ENCODE measurements at regions not wholly inside any gene's neighbourhood (a gene's known extent, or its start where the extent isn't known, plus 50 kb on each side); places are given as distances from the start of the nearest gene placed in this dataset.
"Not testable (repeated sequence)": the region's sequence is repeated elsewhere in the genome, so short reads cannot be mapped to it uniquely, and the experiment has no call there.

- no peaks in the 10 kb centered on the region for H3K4me1 Mint-ChIP-seq
Measured at GRCh38 chr10:130974166-130974565, 337.4 kb downstream of the TCERG1L start.

DNA sequence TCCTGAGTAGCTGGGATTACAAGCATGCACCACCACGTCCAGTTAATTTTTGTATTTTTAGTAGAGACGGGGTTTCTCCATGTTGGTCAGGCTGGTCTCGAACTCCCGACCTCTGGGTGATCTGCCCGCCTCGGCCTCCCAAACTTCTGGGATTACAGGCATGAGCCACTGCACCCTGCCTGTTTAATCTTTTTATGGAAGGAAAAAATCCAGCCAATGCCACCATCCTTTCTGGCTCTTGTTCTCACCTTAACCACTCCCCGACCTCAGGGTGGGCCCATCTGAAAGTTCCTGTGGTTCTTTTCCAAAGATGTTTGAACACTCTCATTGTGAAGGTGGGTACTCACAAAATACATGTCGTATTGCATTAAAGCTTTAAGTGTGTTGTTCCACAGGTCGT is 336.2 kb downstream of the TCERG1L start:
- DNase-seq; ATAC-seq (replicated peaks in 1 of 4); H3K36me3 ChIP-seq (ENCODE audit: control insufficient read depth in 2 of 2, extremely low read depth in 1 of 2, insufficient read depth in 1 of 2, low read length in 1 of 2); CTCF ChIA-PET; H3K27me3 Mint-ChIP-seq; H3K4me1 Mint-ChIP-seq; H3K4me1 ChIP-seq (ENCODE audit: control insufficient read depth in 1 of 2, extremely low read depth in 1 of 2, insufficient read depth in 2 of 2, low read length in 2 of 2); H3K9me3 ChIP-seq; H3K27ac ChIP-seq (ENCODE audit: low read length); H3K9me3 Mint-ChIP-seq; H3K36me3 Mint-ChIP-seq; H3K4me3 ChIP-seq (ENCODE audit: control insufficient read depth in 1 of 2, extremely low read depth in 1 of 2, low read length in 1 of 2); H3K4me3 Mint-ChIP-seq; H3K27ac Mint-ChIP-seq; POLR2A ChIA-PET: not testable (repeated sequence)
- peaks cover 0 to 11% of the 10 kb centered on the region in 2 experiments for H3K27me3 ChIP-seq (replicated peaks in 1 of 2; ENCODE audit: control insufficient read depth in 2 of 2, extremely low read depth in 1 of 2, insufficient read depth in 2 of 2, low read length in 1 of 2)
- 75% methylated on average over 6 of the region's 9 CpGs for WGBS (ENCODE audit: insufficient coverage)

More at GRCh38 chr10:130974166-130974565, 337.4 kb downstream of the TCERG1L start:
- Histone ChIP-seq H3K4me3 (ENCODE audit: control insufficient read depth in 1 of 2, extremely low read depth in 1 of 2, low read length in 1 of 2) (no peak overlapping the region), H3K36me3 (ENCODE audit: control insufficient read depth in 2 of 2, extremely low read depth in 1 of 2, insufficient read depth in 1 of 2, low read length in 1 of 2) (no peaks in the 10 kb centered on the region), H3K9me3 (no peaks in the 10 kb centered on the region), H3K4me1 (ENCODE audit: control insufficient read depth in 1 of 2, extremely low read depth in 1 of 2, insufficient read depth in 2 of 2, low read length in 2 of 2) (no peaks in the 10 kb centered on the region), H3K27me3 (replicated peaks in 1 of 2; ENCODE audit: control insufficient read depth in 2 of 2, extremely low read depth in 1 of 2, insufficient read depth in 2 of 2, low read length in 1 of 2) (peaks cover 0 to 11% of the 10 kb centered on the region in 2 experiments), H3K27ac (ENCODE audit: low read length) (no peak overlapping the region)
- Mint-ChIP-seq H3K9me3 (no peaks in the 10 kb centered on the region), H3K27ac (no peak overlapping the region), H3K4me3 (no peak overlapping the region), H3K36me3 (no peaks in the 10 kb centered on the region), H3K27me3 (no peaks in the 10 kb centered on the region)
- WGBS (ENCODE audit: insufficient coverage) = 90% methylated on average over 3 of the region's 8 CpGs
- CTCF ChIA-PET = no interaction called here
- no peak for DNase-seq
- no peak for ATAC-seq (replicated peaks in 1 of 4)
- POLR2A ChIA-PET = no interaction called here

- no peaks in the 10 kb centered on the region for H3K4me1 Mint-ChIP-seq
- Histone ChIP-seq H3K9me3 (no peaks in the 10 kb centered on the region), H3K36me3 (ENCODE audit: control insufficient read depth in 2 of 2, extremely low read depth in 1 of 2, insufficient read depth in 1 of 2, low read length in 1 of 2) (no peaks in the 10 kb centered on the region), H3K27me3 (replicated peaks in 1 of 2; ENCODE audit: control insufficient read depth in 2 of 2, extremely low read depth in 1 of 2, insufficient read depth in 2 of 2, low read length in 1 of 2) (no peaks in the 10 kb centered on the region), H3K4me1 (ENCODE audit: control insufficient read depth in 1 of 2, extremely low read depth in 1 of 2, insufficient read depth in 2 of 2, low read length in 2 of 2) (no peaks in the 10 kb centered on the region), H3K4me3 (ENCODE audit: control insufficient read depth in 1 of 2, extremely low read depth in 1 of 2, low read length in 1 of 2) (no peak overlapping the region), H3K27ac (ENCODE audit: low read length) (no peak overlapping the region)
- no CpG with 5 or more reads among the region's 1 CpG for WGBS (ENCODE audit: insufficient coverage)
- peaks cover 10 to 20% (median 15%) of the 10 kb centered on the region in 3 donors for H3K9me3 Mint-ChIP-seq
- ATAC-seq (replicated peaks in 1 of 4) (no peak), DNase-seq (no peak)
- H3K4me3 Mint-ChIP-seq = no peak overlapping the region
- ChIA-PET POLR2A (no interaction called here), CTCF (no interaction called here)
- H3K27me3 Mint-ChIP-seq = no peaks in the 10 kb centered on the region
- no peaks in the 10 kb centered on the region for H3K36me3 Mint-ChIP-seq
- no peak overlapping the region for H3K27ac Mint-ChIP-seq
Measured at GRCh38 chr10:130982802-130983201, 328.7 kb downstream of the TCERG1L start.

GRCh38 chr10:130983749-130984148 is 327.8 kb downstream of the TCERG1L start:
- Mint-ChIP-seq H3K27me3 (no peaks in the 10 kb centered on the region), H3K4me1 (no peaks in the 10 kb centered on the region), H3K36me3 (no peaks in the 10 kb centered on the region), H3K4me3 (no peak overlapping the region), H3K27ac (no peak overlapping the region), H3K9me3 (peaks cover 10 to 20% (median 15%) of the 10 kb centered on the region in 3 donors)
- Histone ChIP-seq H3K4me1 (ENCODE audit: control insufficient read depth in 1 of 2, extremely low read depth in 1 of 2, insufficient read depth in 2 of 2, low read length in 2 of 2) (no peaks in the 10 kb centered on the region), H3K9me3 (no peaks in the 10 kb centered on the region), H3K4me3 (ENCODE audit: control insufficient read depth in 1 of 2, extremely low read depth in 1 of 2, low read length in 1 of 2) (no peak overlapping the region), H3K27me3 (replicated peaks in 1 of 2; ENCODE audit: control insufficient read depth in 2 of 2, extremely low read depth in 1 of 2, insufficient read depth in 2 of 2, low read length in 1 of 2) (no peaks in the 10 kb centered on the region), H3K36me3 (ENCODE audit: control insufficient read depth in 2 of 2, extremely low read depth in 1 of 2, insufficient read depth in 1 of 2, low read length in 1 of 2) (no peaks in the 10 kb centered on the region), H3K27ac (ENCODE audit: low read length) (no peak overlapping the region)
- no CpG with 5 or more reads among the region's 2 CpGs for WGBS (ENCODE audit: insufficient coverage)
- no peak for ATAC-seq (replicated peaks in 1 of 4)
- DNase-seq = no peak
- POLR2A ChIA-PET = no interaction called here
- CTCF ChIA-PET = interaction anchor here in 1 of 2 donors (0.6 kb wide), 1 partner anchor 742 kb away, joined by 4 read pairs; no protein-coding TSS in a partner anchor

DNA sequence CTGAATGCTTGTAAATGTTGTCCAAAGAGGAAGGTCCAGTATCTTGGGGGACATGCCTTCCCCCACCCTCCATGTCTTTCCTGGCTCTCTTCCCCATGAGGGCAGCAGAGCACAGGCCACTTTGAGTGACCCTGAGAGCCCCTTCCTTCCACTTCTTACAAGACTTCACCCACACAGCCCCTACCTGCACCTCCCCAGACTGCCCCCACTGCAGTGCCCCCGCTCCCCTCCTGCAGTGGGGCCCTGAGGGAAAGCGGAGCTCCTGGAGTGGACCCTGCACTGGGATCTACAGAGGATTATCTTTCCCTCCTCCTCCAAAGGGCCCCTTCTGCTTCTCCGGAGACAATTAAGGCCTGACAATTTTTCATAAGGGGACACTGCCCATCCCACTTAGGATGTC is 326.8 kb downstream of the TCERG1L start:
- 91% methylated on average over 3 of the region's 3 CpGs for WGBS (ENCODE audit: insufficient coverage)
- peaks cover 10 to 19% (median 15%) of the 10 kb centered on the region in 3 donors for H3K9me3 Mint-ChIP-seq
- CTCF ChIA-PET = no interaction called here
- DNase-seq (no peak), ATAC-seq (replicated peaks in 1 of 4) (no peak)
- H3K4me3 ChIP-seq (ENCODE audit: control insufficient read depth in 1 of 2, extremely low read depth in 1 of 2, low read length in 1 of 2) = no peak overlapping the region
- H3K36me3 ChIP-seq (ENCODE audit: control insufficient read depth in 2 of 2, extremely low read depth in 1 of 2, insufficient read depth in 1 of 2, low read length in 1 of 2) = no peaks in the 10 kb centered on the region
- H3K4me3 Mint-ChIP-seq = no peak overlapping the region
- H3K27ac Mint-ChIP-seq = no peak overlapping the region
- no peak overlapping the region for H3K27ac ChIP-seq (ENCODE audit: low read length)
- POLR2A ChIA-PET = no interaction called here
- no peaks in the 10 kb centered on the region for H3K36me3 Mint-ChIP-seq
- H3K9me3 ChIP-seq = no peaks in the 10 kb centered on the region
- no peaks in the 10 kb centered on the region for H3K4me1 Mint-ChIP-seq
- peaks cover 0 to 3% of the 10 kb centered on the region in 2 experiments for H3K27me3 ChIP-seq (replicated peaks in 1 of 2; ENCODE audit: control insufficient read depth in 2 of 2, extremely low read depth in 1 of 2, insufficient read depth in 2 of 2, low read length in 1 of 2)
- no peaks in the 10 kb centered on the region for H3K27me3 Mint-ChIP-seq
- H3K4me1 ChIP-seq (ENCODE audit: control insufficient read depth in 1 of 2, extremely low read depth in 1 of 2, insufficient read depth in 2 of 2, low read length in 2 of 2) = no peaks in the 10 kb centered on the region

DNA sequence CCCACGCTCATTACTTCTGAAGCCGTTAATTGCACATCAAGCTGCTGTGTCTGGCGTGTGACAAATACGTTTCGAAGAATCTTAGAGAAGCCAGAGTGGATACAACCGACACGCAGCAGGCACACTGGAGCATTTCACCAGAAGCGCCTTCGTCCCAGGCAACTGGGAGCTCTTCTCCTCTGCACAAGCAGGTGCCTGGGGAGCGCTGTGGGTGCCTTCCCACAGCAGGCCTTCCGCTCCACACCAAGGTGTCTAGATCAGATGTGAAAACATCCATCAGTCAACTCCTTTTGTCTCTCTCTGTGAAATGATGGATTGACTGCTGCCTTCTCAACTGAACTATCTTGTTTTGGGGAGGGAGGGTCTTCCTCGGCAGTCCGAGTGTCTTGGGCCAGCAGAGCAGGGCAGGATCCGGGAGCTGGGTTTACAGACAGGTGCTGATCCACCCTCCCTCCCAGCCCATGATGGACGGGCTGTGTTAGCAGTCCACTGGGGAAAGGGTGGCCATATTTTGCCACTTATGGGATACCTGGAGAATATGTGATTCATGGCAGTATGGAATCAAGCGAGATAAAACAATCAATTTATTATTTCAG is 326.3 kb downstream of the TCERG1L start:
- no peak overlapping the region for H3K4me3 ChIP-seq (ENCODE audit: control insufficient read depth in 1 of 2, extremely low read depth in 1 of 2, low read length in 1 of 2)
- H3K27ac ChIP-seq (ENCODE audit: low read length) = no peak overlapping the region
- no peak overlapping the region for H3K27ac Mint-ChIP-seq
- peaks cover 0 to 3% of the 10 kb centered on the region in 2 experiments for H3K27me3 ChIP-seq (replicated peaks in 1 of 2; ENCODE audit: control insufficient read depth in 2 of 2, extremely low read depth in 1 of 2, insufficient read depth in 2 of 2, low read length in 1 of 2)
- POLR2A ChIA-PET = no interaction called here
- no peak for DNase-seq
- 95% methylated on average over 9 of the region's 16 CpGs for WGBS (ENCODE audit: insufficient coverage)
- peaks cover 10 to 18% (median 15%) of the 10 kb centered on the region in 3 donors for H3K9me3 Mint-ChIP-seq
- H3K27me3 Mint-ChIP-seq = no peaks in the 10 kb centered on the region
- no peak for ATAC-seq (replicated peaks in 1 of 4)
- no peak overlapping the region for H3K4me3 Mint-ChIP-seq
- H3K4me1 ChIP-seq (ENCODE audit: control insufficient read depth in 1 of 2, extremely low read depth in 1 of 2, insufficient read depth in 2 of 2, low read length in 2 of 2) = no peaks in the 10 kb centered on the region
- H3K36me3 Mint-ChIP-seq = no peaks in the 10 kb centered on the region
- H3K36me3 ChIP-seq (ENCODE audit: control insufficient read depth in 2 of 2, extremely low read depth in 1 of 2, insufficient read depth in 1 of 2, low read length in 1 of 2) = no peaks in the 10 kb centered on the region
- no peaks in the 10 kb centered on the region for H3K9me3 ChIP-seq
- H3K4me1 Mint-ChIP-seq = no peaks in the 10 kb centered on the region
- CTCF ChIA-PET = no interaction called here

- Histone ChIP-seq H3K4me1 (ENCODE audit: control insufficient read depth in 1 of 2, extremely low read depth in 1 of 2, insufficient read depth in 2 of 2, low read length in 2 of 2) (no peaks in the 10 kb centered on the region), H3K36me3 (ENCODE audit: control insufficient read depth in 2 of 2, extremely low read depth in 1 of 2, insufficient read depth in 1 of 2, low read length in 1 of 2) (no peaks in the 10 kb centered on the region), H3K9me3 (no peaks in the 10 kb centered on the region), H3K27me3 (replicated peaks in 1 of 2; ENCODE audit: control insufficient read depth in 2 of 2, extremely low read depth in 1 of 2, insufficient read depth in 2 of 2, low read length in 1 of 2) (peaks cover 0 to 3% of the 10 kb centered on the region in 2 experiments), H3K4me3 (ENCODE audit: control insufficient read depth in 1 of 2, extremely low read depth in 1 of 2, low read length in 1 of 2) (no peak overlapping the region), H3K27ac (ENCODE audit: low read length) (no peak overlapping the region)
- no peak overlapping the region for H3K4me3 Mint-ChIP-seq
- H3K4me1 Mint-ChIP-seq = no peaks in the 10 kb centered on the region
- H3K27ac Mint-ChIP-seq = no peak overlapping the region
- no peaks in the 10 kb centered on the region for H3K36me3 Mint-ChIP-seq
- H3K27me3 Mint-ChIP-seq = no peaks in the 10 kb centered on the region
- H3K9me3 Mint-ChIP-seq = peaks cover 10 to 18% (median 15%) of the 10 kb centered on the region in 3 donors
- POLR2A ChIA-PET = no interaction called here
- 89% methylated on average over 1 of the region's 4 CpGs for WGBS (ENCODE audit: insufficient coverage)
- ATAC-seq (replicated peaks in 1 of 4) (no peak), DNase-seq (no peak)
- CTCF ChIA-PET = no interaction called here
Measured at GRCh38 chr10:130986846-130987245, 324.7 kb downstream of the TCERG1L start.

Data from T-cell (primary cell).